C4-2B (cell line): ENCODE measurements at regions not wholly inside any gene's neighbourhood (a gene's known extent, or its start where the extent isn't known, plus 50 kb on each side); places are given as distances from the start of the nearest gene placed in this dataset.

Experiments
- ZFX ChIP-seq: fragments of 450-650 bp; IDR thresholded peaks from 2 replicates; pipeline ENCODE4 v1.6.1; 2017
- TF ChIP-seq, protein P1 (sequence below): fragments of 450-650 bp; conservative IDR thresholded peaks from 2 replicates; pipeline ENCODE4 v1.5.1; 2017; ENCODE audit warnings: mild to moderate bottlenecking

DNA sequence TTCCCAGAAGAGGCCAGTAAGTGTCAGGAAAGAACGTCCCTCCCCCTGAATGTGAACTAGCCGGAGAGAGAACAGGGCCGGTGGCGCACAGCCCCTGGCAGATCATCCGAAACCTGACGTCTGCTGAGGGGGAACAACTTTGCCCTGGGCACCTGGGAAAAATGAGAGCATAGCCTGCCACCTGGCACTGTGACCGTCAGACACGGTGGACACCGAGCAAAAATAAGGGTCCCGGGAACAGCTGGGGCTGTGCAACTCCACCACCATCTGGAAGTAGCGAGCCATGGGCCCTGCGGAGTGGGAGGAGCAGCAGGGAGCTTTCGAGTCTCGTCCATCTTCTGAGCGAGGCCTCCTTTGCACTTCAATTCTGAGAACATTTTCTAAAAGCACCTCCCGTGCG is 110.8 kb downstream of the EDN3 start:
- TF ChIP-seq, protein P1, sequence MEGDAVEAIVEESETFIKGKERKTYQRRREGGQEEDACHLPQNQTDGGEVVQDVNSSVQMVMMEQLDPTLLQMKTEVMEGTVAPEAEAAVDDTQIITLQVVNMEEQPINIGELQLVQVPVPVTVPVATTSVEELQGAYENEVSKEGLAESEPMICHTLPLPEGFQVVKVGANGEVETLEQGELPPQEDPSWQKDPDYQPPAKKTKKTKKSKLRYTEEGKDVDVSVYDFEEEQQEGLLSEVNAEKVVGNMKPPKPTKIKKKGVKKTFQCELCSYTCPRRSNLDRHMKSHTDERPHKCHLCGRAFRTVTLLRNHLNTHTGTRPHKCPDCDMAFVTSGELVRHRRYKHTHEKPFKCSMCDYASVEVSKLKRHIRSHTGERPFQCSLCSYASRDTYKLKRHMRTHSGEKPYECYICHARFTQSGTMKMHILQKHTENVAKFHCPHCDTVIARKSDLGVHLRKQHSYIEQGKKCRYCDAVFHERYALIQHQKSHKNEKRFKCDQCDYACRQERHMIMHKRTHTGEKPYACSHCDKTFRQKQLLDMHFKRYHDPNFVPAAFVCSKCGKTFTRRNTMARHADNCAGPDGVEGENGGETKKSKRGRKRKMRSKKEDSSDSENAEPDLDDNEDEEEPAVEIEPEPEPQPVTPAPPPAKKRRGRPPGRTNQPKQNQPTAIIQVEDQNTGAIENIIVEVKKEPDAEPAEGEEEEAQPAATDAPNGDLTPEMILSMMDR: no peak
- TF ChIP-seq ZFX: no peak
